ENCODE measurements at regions not wholly inside any gene's neighbourhood (a gene's known extent, or its start where the extent isn't known, plus 50 kb on each side); places are given as distances from the start of the nearest gene placed in this dataset. TPM values are rescaled to one million over a fixed set of nuclear protein-coding genes. Genes with fewer than 3 reads are reported as not detected.
"Not testable (repeated sequence)": the region's sequence is repeated elsewhere in the genome, so short reads cannot be mapped to it uniquely, and the experiment has no call there.

GRCh38 chr17:18546514-18547398, 70.2 kb downstream of the LGALS9C start:
- DNase-seq (ENCODE audit: low spot score in 2 of 2); FAIRE-seq: not testable (repeated sequence)

GRCh38 chr17:18557086-18557485, 80.5 kb downstream of the LGALS9C start:
- not testable (repeated sequence) for FAIRE-seq; DNase-seq (ENCODE audit: low spot score in 2 of 2)

GRCh38 chr17:18563381-18564098, 80.7 kb downstream of the TBC1D28 start:
- not testable (repeated sequence) for FAIRE-seq

GRCh38 chr17:18564099-18564448, 80.1 kb downstream of the TBC1D28 start:
- not testable (repeated sequence) for FAIRE-seq

More at GRCh38 chr17:18563381-18564098, 80.7 kb downstream of the TBC1D28 start:
- not testable (repeated sequence) for DNase-seq (ENCODE audit: low spot score in 2 of 2)

GRCh38 chr17:18568108-18568995, 75.8 kb downstream of the TBC1D28 start:
- DNase-seq (ENCODE audit: low spot score in 2 of 2), result peak in 1 of 2 donors; percentile 0
- FAIRE-seq, result not testable (repeated sequence)

More at GRCh38 chr17:18564099-18564448, 80.1 kb downstream of the TBC1D28 start:
- DNase-seq (ENCODE audit: low spot score in 2 of 2), result peak in 1 of 2 donors; percentile 4

DNA sequence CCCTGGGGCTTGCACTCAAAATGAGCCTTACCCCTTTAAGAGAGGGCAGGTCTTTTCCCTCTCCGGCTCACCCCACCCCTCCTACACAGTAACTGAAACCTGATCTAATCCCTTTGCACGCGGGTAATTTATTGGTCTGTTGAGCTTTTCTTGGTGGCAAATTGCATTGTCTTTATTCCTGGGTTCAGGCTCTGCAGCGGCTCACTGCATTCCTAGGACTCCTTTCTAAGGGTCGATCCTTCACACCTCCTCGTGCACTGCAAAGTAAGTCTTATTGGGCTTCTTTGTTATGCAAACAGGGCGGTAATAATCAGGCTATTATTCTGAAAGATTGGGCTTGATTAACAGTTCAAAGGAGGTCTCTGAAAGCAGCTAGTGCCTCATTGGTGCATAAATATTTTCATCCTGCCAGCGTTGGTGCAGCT, 74.7 kb downstream of the TBC1D28 start:
- not testable (repeated sequence) for DNase-seq (ENCODE audit: low spot score in 2 of 2); FAIRE-seq

- not testable (repeated sequence) for DNase-seq (ENCODE audit: low spot score in 2 of 2); FAIRE-seq
Observed at GRCh38 chr17:18572536-18572935, 71.7 kb downstream of the TBC1D28 start.

GRCh38 chr17:18574137-18574536, 70.1 kb downstream of the TBC1D28 start:
- not testable (repeated sequence) for DNase-seq (ENCODE audit: low spot score in 2 of 2); FAIRE-seq

Small RNA genes lying in the stretch of these regions (small RNA-seq; reads per million reads assigned to genes)
- not detected for gene AC107983.1
